Right lobe of liver (tissue), 6 donors: ENCODE measurements at regions not wholly inside any gene's neighbourhood (a gene's known extent, or its start where the extent isn't known, plus 50 kb on each side); places are given as distances from the start of the nearest gene placed in this dataset.

Source experiments
- ATAC-seq, 4 donors: fragments of 200-7000 bp; cut with Tn5 transposase; one replicate each; pipeline ENCODE4 v1.9.1; 2020; ENCODE audit warnings: mild to moderate bottlenecking in 4 of 4, moderate library complexity in 4 of 4
- DNase-seq, 3 donors: peaks; one replicate each; pipeline ENCODE4 v3.0.0-alpha.2; 2020
- H3K27ac ChIP-seq, 3 donors: fragments of 200-600 bp; one replicate each; pipeline ENCODE4 v1.8.0; 2022
- H3K27me3 ChIP-seq, 2 donors: fragments of 200-600 bp; one replicate each; pipeline ENCODE4 v1.8.0; 2022
- H3K36me3 ChIP-seq, 4 donors: fragments of 200-600 bp; sonication (generic) in 1 of 4; one replicate each; pipeline versions ENCODE4 v1.5.1 to v1.8.0; 2017 to 2022; ENCODE audit warnings: control low read depth in 1 of 4
- H3K4me1 ChIP-seq, 4 donors: fragments of 200-600 bp; sonication (generic) in 1 of 4; one replicate each; pipeline versions ENCODE4 v1.5.1 to v1.8.0; 2017 to 2022; ENCODE audit warnings: control low read depth in 1 of 4
- H3K4me3 ChIP-seq, 3 donors: fragments of 200-600 bp; one replicate each; pipeline ENCODE4 v1.8.0; 2022
- H3K9me3 ChIP-seq, 4 donors: fragments of 200-600 bp; sonication (generic) in 1 of 4; one replicate each; pipeline versions ENCODE4 v1.5.1 to v1.8.0; 2017 to 2022; ENCODE audit warnings: control low read depth in 1 of 4
- POLR2A ChIP-seq: fragments of 450-650 bp; IDR thresholded peaks from one replicate; pipeline ENCODE4 v1.6.1; 2017; ENCODE audit warnings: antibody characterized with exemption, mild to moderate bottlenecking
- WGBS: methylation state at CpG from one replicate; pipeline ENCODE4 v1.1.6; 2018; ENCODE audit warnings: low coverage, low lambda C conversion rate; ENCODE audit not compliant: insufficient coverage; ENCODE audit errors: missing lambda C conversion rate; 5-methylcytosine and 5-hydroxymethylcytosine counted together
- intact Hi-C, 2 donors: fragments of 100-400 bp; cut with DNase I; formaldehyde crosslinking; loops; one replicate each; pipeline versions ENCODE4 v1.11.2 to v1.14.1; 2022
- TF ChIP-seq, protein P1 (sequence below), 4 donors: fragments of 200-600 bp in 3 of 4; fragments of 450-650 bp in 1 of 4; IDR thresholded peaks; one replicate each; pipeline versions ENCODE4 v1.5.1 to v1.8.0; 2016 to 2022; ENCODE audit warnings: antibody characterized with exemption in 4 of 4, mild to moderate bottlenecking in 2 of 4
- donor health status: DM: no; HTN: yes; CAD: no.
- donor health status: DM: no; HTN: no; CAD: no.
- donor health status: DM: no; HTN: no; CAD: no.
- donor health status: DM: no; HTN: yes; CAD: no.
- donor health status: DM: no; HTN: yes; CAD: no.

DNA sequence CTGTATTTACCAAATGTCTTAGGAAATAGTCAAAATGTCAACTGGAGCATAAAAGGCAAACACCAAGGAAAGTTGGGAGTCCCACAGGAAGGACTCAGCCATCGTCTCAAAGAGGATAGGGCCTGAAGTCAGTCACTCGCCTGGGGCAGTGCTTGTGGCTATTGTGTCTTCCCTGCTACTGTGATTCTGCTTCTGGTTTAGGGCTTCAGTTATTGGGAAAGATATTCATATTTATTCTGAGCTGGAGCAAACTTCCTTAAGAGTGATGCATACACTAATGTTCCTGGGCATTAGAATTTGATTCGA is 118.1 kb downstream of the EDEM1 start:
- Histone ChIP-seq H3K27me3 (no peaks in the 10 kb centered on the region), H3K9me3 (no peaks in the 10 kb centered on the region), H3K36me3 (no peaks in the 10 kb centered on the region), H3K27ac (no peak overlapping the region), H3K4me1 (no peaks in the 10 kb centered on the region), H3K4me3 (no peak overlapping the region)
- WGBS: 80% methylated on average over 3 of the region's 3 CpGs
- TF ChIP-seq, protein P1, sequence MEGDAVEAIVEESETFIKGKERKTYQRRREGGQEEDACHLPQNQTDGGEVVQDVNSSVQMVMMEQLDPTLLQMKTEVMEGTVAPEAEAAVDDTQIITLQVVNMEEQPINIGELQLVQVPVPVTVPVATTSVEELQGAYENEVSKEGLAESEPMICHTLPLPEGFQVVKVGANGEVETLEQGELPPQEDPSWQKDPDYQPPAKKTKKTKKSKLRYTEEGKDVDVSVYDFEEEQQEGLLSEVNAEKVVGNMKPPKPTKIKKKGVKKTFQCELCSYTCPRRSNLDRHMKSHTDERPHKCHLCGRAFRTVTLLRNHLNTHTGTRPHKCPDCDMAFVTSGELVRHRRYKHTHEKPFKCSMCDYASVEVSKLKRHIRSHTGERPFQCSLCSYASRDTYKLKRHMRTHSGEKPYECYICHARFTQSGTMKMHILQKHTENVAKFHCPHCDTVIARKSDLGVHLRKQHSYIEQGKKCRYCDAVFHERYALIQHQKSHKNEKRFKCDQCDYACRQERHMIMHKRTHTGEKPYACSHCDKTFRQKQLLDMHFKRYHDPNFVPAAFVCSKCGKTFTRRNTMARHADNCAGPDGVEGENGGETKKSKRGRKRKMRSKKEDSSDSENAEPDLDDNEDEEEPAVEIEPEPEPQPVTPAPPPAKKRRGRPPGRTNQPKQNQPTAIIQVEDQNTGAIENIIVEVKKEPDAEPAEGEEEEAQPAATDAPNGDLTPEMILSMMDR (IDR thresholded peaks at IDR 0.05): no peak
- no peak for TF ChIP-seq POLR2A
- intact Hi-C loops: no loop called here
- ATAC-seq (no peak), DNase-seq (no peak)

GRCh38 chr3:5309171-5309570 is 121.7 kb downstream of the EDEM1 start:
- Histone ChIP-seq H3K36me3 (no peaks in the 10 kb centered on the region), H3K27ac (no peak overlapping the region), H3K9me3 (no peaks in the 10 kb centered on the region), H3K4me1 (no peaks in the 10 kb centered on the region), H3K27me3 (no peaks in the 10 kb centered on the region), H3K4me3 (no peak overlapping the region)
- 77% methylated on average over 4 of the region's 4 CpGs for WGBS
- TF ChIP-seq, protein P1 (IDR thresholded peaks at IDR 0.05): no peak
- TF ChIP-seq POLR2A: no peak
- ATAC-seq (no peak), DNase-seq (no peak)
- intact Hi-C loops: no loop called here

GRCh38 chr3:5309602-5310001 is 122.1 kb downstream of the EDEM1 start:
- intact Hi-C loops: no loop called here

DNA sequence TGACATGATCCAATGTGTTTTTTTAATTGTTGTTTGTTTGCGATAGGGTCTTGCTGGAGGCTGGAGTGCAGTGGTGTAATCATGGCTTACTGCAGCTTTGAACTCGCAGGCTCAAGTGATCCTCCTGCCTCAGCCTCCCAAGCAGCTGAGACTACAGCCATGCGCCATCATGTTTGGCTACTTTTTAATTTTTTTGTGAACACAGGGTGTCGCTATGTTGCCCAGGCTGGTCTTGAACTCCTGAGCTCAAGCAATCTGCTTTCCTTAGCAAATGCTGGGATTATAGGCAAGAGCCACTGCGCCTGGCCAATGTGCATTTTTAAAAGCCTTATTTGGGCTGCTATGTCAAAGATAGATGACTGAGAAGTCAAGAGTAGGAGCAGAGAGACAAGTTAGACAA is 123.0 kb downstream of the EDEM1 start:
- Histone ChIP-seq H3K27me3 (no peaks in the 10 kb centered on the region), H3K27ac (no peak overlapping the region), H3K36me3 (no peaks in the 10 kb centered on the region), H3K4me3 (no peak overlapping the region), H3K4me1 (no peaks in the 10 kb centered on the region), H3K9me3 (no peaks in the 10 kb centered on the region)
- DNase-seq (no peak), ATAC-seq (no peak)
- intact Hi-C loops: no loop called here
- TF ChIP-seq, protein P1 (IDR thresholded peaks at IDR 0.05): no peak
- no peak for TF ChIP-seq POLR2A
- 80% methylated on average over 4 of the region's 5 CpGs for WGBS

More at GRCh38 chr3:5309602-5310001, 122.1 kb downstream of the EDEM1 start:
- no peak for TF ChIP-seq POLR2A
- TF ChIP-seq, protein P1 (IDR thresholded peaks at IDR 0.05): no peak
- H3K36me3 ChIP-seq: no peaks in the 10 kb centered on the region
- no peak for DNase-seq
- ATAC-seq: no peak
- no peaks in the 10 kb centered on the region for H3K27me3 ChIP-seq
- WGBS: 44% methylated on average over 3 of the region's 3 CpGs
- H3K9me3 ChIP-seq: no peaks in the 10 kb centered on the region
- H3K4me1 ChIP-seq: no peaks in the 10 kb centered on the region
- H3K4me3 ChIP-seq: no peak overlapping the region
- no peak overlapping the region for H3K27ac ChIP-seq

GRCh38 chr3:5312290-5312689 is 124.8 kb downstream of the EDEM1 start:
- Histone ChIP-seq H3K27me3 (no peaks in the 10 kb centered on the region), H3K9me3 (no peaks in the 10 kb centered on the region), H3K4me1 (no peaks in the 10 kb centered on the region), H3K36me3 (no peaks in the 10 kb centered on the region), H3K4me3 (no peak overlapping the region), H3K27ac (no peak overlapping the region)
- intact Hi-C loops: no loop called here
- WGBS: 68% methylated on average over 3 of the region's 3 CpGs
- no peak for ATAC-seq
- TF ChIP-seq, protein P1 (IDR thresholded peaks at IDR 0.05): no peak
- no peak for TF ChIP-seq POLR2A
- no peak for DNase-seq
